IMR-90 (cell line): ENCODE measurements at regions not wholly inside any gene's neighbourhood (a gene's known extent, or its start where the extent isn't known, plus 50 kb on each side); places are given as distances from the start of the nearest gene placed in this dataset.

ENCODE experiments used
- ATAC-seq: fragments of 200-7000 bp; cut with Tn5 transposase; 2 replicates; pipeline ENCODE4 v1.9.1; 2020; ENCODE audit warnings: low read depth, mild to moderate bottlenecking, moderate library complexity
- BruUV-seq: library from RNA; stranded (reverse); fragments of 400-500 nt; replicated peaks from 2 replicates; lab custom pipeline; 2021; lab: Mats Ljungman, UMichigan
- CTCF ChIA-PET: fragments of 300-600 bp; formaldehyde crosslinking; extraction: SDS; loops from one replicate; lab custom pipeline; 2021; ENCODE audit warnings: antibody characterized with exemption; lab: Yijun Ruan, JAX
- POLR2A ChIA-PET: fragments of 300-600 bp; sonication (Branson Sonifier 250); formaldehyde crosslinking; loops from one replicate; lab custom pipeline; 2022; ENCODE audit warnings: antibody characterized with exemption; ENCODE audit not compliant: unreplicated experiment; lab: Charles Lee
- DNase-seq: peaks from one replicate; pipeline ENCODE4 v3.0.0; 2013
- H2AFZ ChIP-seq: replicated peaks from 2 replicates; pipeline ENCODE3; 2013; ENCODE audit warnings: low read length, mild to moderate bottlenecking; ENCODE audit not compliant: poor library complexity
- H2AK5ac ChIP-seq: 2 replicates; pipeline ENCODE4 v1.6.1; 2013; ENCODE audit warnings: low read depth, low read length, inconsistent platforms
- H2AK9ac ChIP-seq: replicated peaks from 2 replicates; pipeline ENCODE3; 2013; ENCODE audit warnings: mild to moderate bottlenecking, low read depth, low read length, moderate library complexity; ENCODE audit not compliant: poor library complexity
- H2BK120ac ChIP-seq: 2 replicates; pipeline ENCODE4 v1.6.1; 2013; ENCODE audit warnings: low read depth, low read length, inconsistent platforms
- H2BK15ac ChIP-seq: 3 replicates; pipeline ENCODE4 v1.6.1; 2013; ENCODE audit warnings: low read depth, low read length, inconsistent platforms
- H2BK20ac ChIP-seq: 2 replicates; pipeline ENCODE4 v1.6.1; 2013; ENCODE audit warnings: low read depth, mild to moderate bottlenecking, inconsistent platforms, low read length, moderate library complexity
- H2BK5ac ChIP-seq: 2 replicates; pipeline ENCODE4 v1.6.1; 2013; ENCODE audit warnings: mild to moderate bottlenecking, low read depth, low read length, inconsistent platforms; ENCODE audit not compliant: poor library complexity, severe bottlenecking
- H3K14ac ChIP-seq: replicated peaks from 2 replicates; pipeline ENCODE4 v1.6.1; 2013; ENCODE audit warnings: low read depth, low read length, inconsistent platforms
- H3K18ac ChIP-seq: 2 replicates; pipeline ENCODE4 v1.6.1; 2013; ENCODE audit warnings: low read depth, low read length, control low read depth
- H3K23ac ChIP-seq: 2 replicates; pipeline ENCODE4 v1.6.1; 2013; ENCODE audit warnings: low read depth, low read length, inconsistent platforms
- H3K27ac ChIP-seq: 2 replicates; pipeline ENCODE4 v1.5.1; 2013; ENCODE audit warnings: mild to moderate bottlenecking, control low read depth, low read length; ENCODE audit not compliant: insufficient read depth
- H3K27me3 ChIP-seq: 2 replicates; pipeline ENCODE4 v1.6.1; 2013; ENCODE audit warnings: low read length; ENCODE audit not compliant: control insufficient read depth, insufficient read depth
- H3K36me3 ChIP-seq: 2 replicates; pipeline ENCODE4 v1.6.1; 2013; ENCODE audit warnings: low read length, mixed read lengths; ENCODE audit not compliant: control insufficient read depth, insufficient read depth
- H3K4ac ChIP-seq: 2 replicates; pipeline ENCODE4 v1.6.1; 2013; ENCODE audit warnings: low read depth, low read length, inconsistent platforms
- H3K4me1 ChIP-seq: 2 replicates; pipeline ENCODE4 v1.6.1; 2013; ENCODE audit warnings: low read length, mixed read lengths; ENCODE audit not compliant: control insufficient read depth, insufficient read depth
- H3K4me2 ChIP-seq: 2 replicates; pipeline ENCODE4 v1.6.1; 2013; ENCODE audit warnings: low read depth, mild to moderate bottlenecking, control low read depth, low read length, moderate library complexity
- H3K4me3 ChIP-seq: 2 replicates; pipeline ENCODE4 v1.5.1; 2013; ENCODE audit warnings: low read depth, mild to moderate bottlenecking, control low read depth, low read length, moderate library complexity; ENCODE audit not compliant: insufficient read depth
- H3K56ac ChIP-seq: 2 replicates; pipeline ENCODE4 v1.6.1; 2013; ENCODE audit warnings: low read length, inconsistent platforms; ENCODE audit not compliant: insufficient read depth; ENCODE audit errors: extremely low read depth
- H3K79me1 ChIP-seq, 2 experiments: 2 replicates each; pipeline ENCODE4 v1.6.1; 2013; ENCODE audit warnings: low read length in 2 of 2, inconsistent platforms in 1 of 2, low read depth in 1 of 2
- H3K9ac ChIP-seq: 2 replicates; pipeline ENCODE4 v1.6.1; 2013; ENCODE audit warnings: low read depth, low read length, control low read depth
- H3K9me1 ChIP-seq: 2 replicates; pipeline ENCODE4 v1.6.1; 2013; ENCODE audit warnings: low read length, inconsistent platforms; ENCODE audit not compliant: insufficient read depth
- H3K9me3 ChIP-seq: 2 replicates; pipeline ENCODE4 v1.6.1; 2013; ENCODE audit warnings: low read length; ENCODE audit not compliant: control insufficient read depth, insufficient read depth
- H4K20me1 ChIP-seq: 2 replicates; pipeline ENCODE4 v1.6.1; 2013; ENCODE audit warnings: low read length, inconsistent platforms; ENCODE audit not compliant: insufficient read depth
- H4K5ac ChIP-seq: 2 replicates; pipeline ENCODE4 v1.6.1; 2013; ENCODE audit warnings: mild to moderate bottlenecking, low read depth, low read length, control low read depth
- H4K8ac ChIP-seq, 2 experiments: 2 replicates each; pipeline ENCODE4 v1.6.1; 2013; ENCODE audit warnings: low read depth in 2 of 2, low read length in 2 of 2, control low read depth in 1 of 2, inconsistent platforms in 1 of 2
- H4K91ac ChIP-seq: 2 replicates; pipeline ENCODE4 v1.6.1; 2013; ENCODE audit warnings: low read depth, low read length, inconsistent platforms; ENCODE audit not compliant: insufficient read depth
- BHLHE40 ChIP-seq: fragments of 150-350 bp; IDR thresholded peaks from 2 replicates; pipeline ENCODE4 v1.6.1; 2016; ENCODE audit warnings: mild to moderate bottlenecking, low read depth, low read length
- CEBPB ChIP-seq: IDR thresholded peaks from 2 replicates; pipeline ENCODE4 v1.6.1; 2012; ENCODE audit warnings: low read depth, low read length, improper control_type of control experiment
- CHD1 ChIP-seq: IDR thresholded peaks from 2 replicates; pipeline ENCODE4 v1.6.1; 2012; ENCODE audit warnings: low read depth, low read length, improper control_type of control experiment
- ELK1 ChIP-seq: fragments of 150-350 bp; IDR thresholded peaks from 2 replicates; pipeline ENCODE4 v1.6.1; 2016; ENCODE audit warnings: low read depth, mild to moderate bottlenecking, low read length, moderate library complexity, borderline replicate concordance
- FOS ChIP-seq: fragments of 150-350 bp; IDR thresholded peaks from 2 replicates; pipeline ENCODE4 v1.6.1; 2016; ENCODE audit warnings: low read depth, low read length
- MAFK ChIP-seq: IDR thresholded peaks from 2 replicates; pipeline ENCODE4 v1.6.1; 2012; ENCODE audit warnings: low read depth, low read length, improper control_type of control experiment
- MAZ ChIP-seq: IDR thresholded peaks from 2 replicates; pipeline ENCODE4 v1.6.1; 2012; ENCODE audit warnings: low read depth, mild to moderate bottlenecking, low read length, improper control_type of control experiment, moderate library complexity, borderline replicate concordance
- MXI1 ChIP-seq: IDR thresholded peaks from 2 replicates; pipeline ENCODE4 v1.6.1; 2012; ENCODE audit warnings: low read depth, mild to moderate bottlenecking, low read length, moderate library complexity, borderline replicate concordance
- NFE2L2 ChIP-seq: fragments of 150-350 bp; IDR thresholded peaks from 2 replicates; pipeline ENCODE4 v1.6.1; 2016; ENCODE audit warnings: low read depth, mild to moderate bottlenecking, low read length
- RAD21 ChIP-seq: IDR thresholded peaks from 2 replicates; pipeline ENCODE4 v1.6.1; 2012; ENCODE audit warnings: low read length, improper control_type of control experiment
- RCOR1 ChIP-seq: IDR thresholded peaks from 2 replicates; pipeline ENCODE4 v1.6.1; 2012; ENCODE audit warnings: mild to moderate bottlenecking, low read length, improper control_type of control experiment; ENCODE audit not compliant: insufficient replicate concordance
- RFX5 ChIP-seq: IDR thresholded peaks from 2 replicates; pipeline ENCODE4 v1.8.0; 2012; ENCODE audit warnings: low read depth, mild to moderate bottlenecking, low read length, moderate library complexity
- SMC3 ChIP-seq: fragments of 150-350 bp; IDR thresholded peaks from 2 replicates; pipeline ENCODE4 v1.6.1; 2016; ENCODE audit warnings: low read depth, mild to moderate bottlenecking, antibody characterized with exemption, low read length, moderate library complexity
- USF2 ChIP-seq: fragments of 150-350 bp; IDR thresholded peaks from 2 replicates; pipeline ENCODE4 v1.6.1; 2017; ENCODE audit warnings: mild to moderate bottlenecking, antibody characterized with exemption, low read length, low read depth
- WGBS, 2 experiments: methylation state at CpG; one replicate each; pipeline versions ENCODE4 v1.1.5 to v1.1.7; 2013; ENCODE audit warnings: missing lambda C conversion rate in 2 of 2; ENCODE audit not compliant: insufficient read length in 1 of 2; ENCODE audit errors: extremely low coverage in 2 of 2; 5-methylcytosine and 5-hydroxymethylcytosine counted together
- dilution Hi-C: fragments of 300-500 bp; cut with HindIII; formaldehyde crosslinking; loops from one replicate; pipeline ENCODE4 v1.14.3; 2018; ENCODE audit warnings: low sequenced_read_pairs; ENCODE audit not compliant: unreplicated experiment
- in situ Hi-C: fragments of 300-500 bp; cut with MboI; formaldehyde crosslinking; loops from 3 replicates; pipeline ENCODE4 v1.14.3; 2019; ENCODE audit warnings: low sequenced_read_pairs, inconsistent platforms, mixed read lengths
- intact Hi-C: fragments of 100-400 bp; cut with micrococcal nuclease; formaldehyde crosslinking; loops from 2 replicates; pipeline ENCODE4 v1.10.0; 2022

GRCh38 chr15:100735129-100736053 is 133.0 kb downstream of the ASB7 start:
- Histone ChIP-seq H3K4me1 (peaks cover 18% of the 10 kb centered on the region), H3K4me2 (no peak overlapping the region), H3K27ac (no peak overlapping the region), H3K9me3 (peaks cover 2% of the 10 kb centered on the region; the same call in 1 of the 2 replicates), H2BK5ac (no peak overlapping the region), H3K9me1 (peaks cover 11% of the 10 kb centered on the region), H3K18ac (no peak overlapping the region), H4K5ac (no peak overlapping the region), H4K20me1 (no peaks in the 10 kb centered on the region), H2BK15ac (no peak overlapping the region), H3K4ac (no peak overlapping the region), H2BK120ac (0 out of 2 replicates have a peak overlapping the region, but pooled peaks have one; percentile 25), H3K56ac (no peak overlapping the region), H3K27me3 (no peaks in the 10 kb centered on the region), H3K36me3 (no peaks in the 10 kb centered on the region), H2BK20ac (no peak overlapping the region), H4K91ac (no peak overlapping the region), H2AK5ac (no peak overlapping the region), H3K4me3 (no peak overlapping the region), H3K79me1 (no peaks in the 10 kb centered on the region), H3K9ac (no peak overlapping the region), H4K8ac (no peak overlapping the region), H3K14ac (no peak overlapping the region), H2AFZ (no peak overlapping the region), H3K23ac (no peak overlapping the region), H2AK9ac (no peak overlapping the region)
- no TSS peak for BruUV-seq
- ChIA-PET CTCF (no interaction called here), POLR2A (no interaction called here)
- DNase-seq (no peak), ATAC-seq (no peak)
- in situ Hi-C loops (no loop called here), intact Hi-C loops (no loop called here), dilution Hi-C loops (no loop called here)
- 80% methylated on average over 1 of the region's 12 CpGs; no CpG with 5 or more reads in 1 of the 2 experiments for WGBS, 2 experiments
- no peak for TF ChIP-seq CHD1
- TF ChIP-seq MAFK = no peak
- TF ChIP-seq BHLHE40 = no peak
- no peak for TF ChIP-seq FOS
- TF ChIP-seq RAD21 = no peak
- no peak for TF ChIP-seq USF2
- no peak for TF ChIP-seq CEBPB
- TF ChIP-seq RCOR1 = no peak
- TF ChIP-seq SMC3 = no peak
- TF ChIP-seq MXI1 = no peak
- TF ChIP-seq NFE2L2 = no peak
- no peak for TF ChIP-seq RFX5
- no peak for TF ChIP-seq MAZ
- TF ChIP-seq ELK1 = no peak
